ENCODE measurements at regions not wholly inside any gene's neighbourhood (a gene's known extent, or its start where the extent isn't known, plus 50 kb on each side); places are given as distances from the start of the nearest gene placed in this dataset.

- TF ChIP-seq CTCF (conservative IDR thresholded peaks at IDR 0.05; ENCODE audit: low read depth in 2 of 2) (no peak), EZH2 (IDR thresholded peaks at IDR 0.05; ENCODE audit: low read depth, unreplicated experiment) (no peak)
- TF ChIP-seq, protein P1, sequence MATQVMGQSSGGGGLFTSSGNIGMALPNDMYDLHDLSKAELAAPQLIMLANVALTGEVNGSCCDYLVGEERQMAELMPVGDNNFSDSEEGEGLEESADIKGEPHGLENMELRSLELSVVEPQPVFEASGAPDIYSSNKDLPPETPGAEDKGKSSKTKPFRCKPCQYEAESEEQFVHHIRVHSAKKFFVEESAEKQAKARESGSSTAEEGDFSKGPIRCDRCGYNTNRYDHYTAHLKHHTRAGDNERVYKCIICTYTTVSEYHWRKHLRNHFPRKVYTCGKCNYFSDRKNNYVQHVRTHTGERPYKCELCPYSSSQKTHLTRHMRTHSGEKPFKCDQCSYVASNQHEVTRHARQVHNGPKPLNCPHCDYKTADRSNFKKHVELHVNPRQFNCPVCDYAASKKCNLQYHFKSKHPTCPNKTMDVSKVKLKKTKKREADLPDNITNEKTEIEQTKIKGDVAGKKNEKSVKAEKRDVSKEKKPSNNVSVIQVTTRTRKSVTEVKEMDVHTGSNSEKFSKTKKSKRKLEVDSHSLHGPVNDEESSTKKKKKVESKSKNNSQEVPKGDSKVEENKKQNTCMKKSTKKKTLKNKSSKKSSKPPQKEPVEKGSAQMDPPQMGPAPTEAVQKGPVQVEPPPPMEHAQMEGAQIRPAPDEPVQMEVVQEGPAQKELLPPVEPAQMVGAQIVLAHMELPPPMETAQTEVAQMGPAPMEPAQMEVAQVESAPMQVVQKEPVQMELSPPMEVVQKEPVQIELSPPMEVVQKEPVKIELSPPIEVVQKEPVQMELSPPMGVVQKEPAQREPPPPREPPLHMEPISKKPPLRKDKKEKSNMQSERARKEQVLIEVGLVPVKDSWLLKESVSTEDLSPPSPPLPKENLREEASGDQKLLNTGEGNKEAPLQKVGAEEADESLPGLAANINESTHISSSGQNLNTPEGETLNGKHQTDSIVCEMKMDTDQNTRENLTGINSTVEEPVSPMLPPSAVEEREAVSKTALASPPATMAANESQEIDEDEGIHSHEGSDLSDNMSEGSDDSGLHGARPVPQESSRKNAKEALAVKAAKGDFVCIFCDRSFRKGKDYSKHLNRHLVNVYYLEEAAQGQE (IDR thresholded peaks at IDR 0.05; ENCODE audit: unreplicated experiment) = no peak
Measured at GRCh38 chr13:111031531-111031961, 83.6 kb upstream of the ARHGEF7 start.

All from GM23338 (cell line).